Stimulated activated CD8-positive, alpha-beta memory T cell treated with anti-CD3 and anti-CD28 coated beads, Interleukin-12 subunit alpha, Interleukin-12 subunit beta, amount 100 ng/mL, for 24 hours (primary cell): ENCODE measurements at regions not wholly inside any gene's neighbourhood (a gene's known extent, or its start where the extent isn't known, plus 50 kb on each side); places are given as distances from the start of the nearest gene placed in this dataset.

ENCODE experiments used
- DNase-seq: peaks from one replicate; pipeline ENCODE4 v3.0.0-alpha.2; 2020; ENCODE audit errors: extremely low read depth

- DNase-seq = no peak
These were observed 95.7 kb downstream of the VAPA start for GRCh38 chr18:10009321-10010144.

- DNase-seq = no peak
These were observed 96.8 kb downstream of the VAPA start for GRCh38 chr18:10010611-10011015.

GRCh38 chr18:10011061-10011460, 97.2 kb downstream of the VAPA start:
- no peak for DNase-seq

GRCh38 chr18:10011751-10012150, 97.9 kb downstream of the VAPA start:
- no peak for DNase-seq

GRCh38 chr18:10012526-10012925, 98.7 kb downstream of the VAPA start:
- DNase-seq = no peak

- DNase-seq = no peak
These were observed 100.1 kb downstream of the VAPA start for GRCh38 chr18:10013621-10014543.

GRCh38 chr18:10015288-10015701, 101.5 kb downstream of the VAPA start:
- no peak for DNase-seq

- DNase-seq = no peak
These were observed 102.4 kb downstream of the VAPA start for GRCh38 chr18:10015941-10016819.

- DNase-seq = no peak
These were observed 103.2 kb downstream of the VAPA start for GRCh38 chr18:10017043-10017442.

- no peak for DNase-seq
These were observed 104.5 kb downstream of the VAPA start for GRCh38 chr18:10018289-10018688.

- DNase-seq = no peak
These were observed 106.4 kb downstream of the VAPA start for GRCh38 chr18:10020171-10020570.

- DNase-seq = no peak
These were observed 108.5 kb downstream of the VAPA start for GRCh38 chr18:10022365-10022764.

- DNase-seq = no peak
These were observed 110.2 kb downstream of the VAPA start for GRCh38 chr18:10023853-10024570.

GRCh38 chr18:10025711-10026670, 112.2 kb downstream of the VAPA start:
- no peak for DNase-seq

GRCh38 chr18:10027031-10027430, 113.2 kb downstream of the VAPA start:
- no peak for DNase-seq

- no peak for DNase-seq
These were observed 113.6 kb downstream of the VAPA start for GRCh38 chr18:10027461-10027860.

GRCh38 chr18:10029711-10030110, 115.9 kb downstream of the VAPA start:
- no peak for DNase-seq

GRCh38 chr18:10030816-10031541, 117.2 kb downstream of the VAPA start:
- DNase-seq = no peak

- DNase-seq = peak; percentile 8
These were observed 118.7 kb downstream of the VAPA start for GRCh38 chr18:10032331-10033015.
